HepG2 (cell line): ENCODE measurements at regions not wholly inside any gene's neighbourhood (a gene's known extent, or its start where the extent isn't known, plus 50 kb on each side); places are given as distances from the start of the nearest gene placed in this dataset.
"Not testable (repeated sequence)": the region's sequence is repeated elsewhere in the genome, so short reads cannot be mapped to it uniquely, and the experiment has no call there.

Experiments used
- AHR ChIP-seq: IDR thresholded peaks from 2 replicates; pipeline ENCODE4 v1.6.1; 2018; ENCODE audit warnings: missing genetic modification reagents, missing compliant biosample characterization
- ASH2L ChIP-seq: fragments of 300-600, 200-600 bp; sonication (generic); IDR thresholded peaks from 2 replicates; pipeline ENCODE4 v1.7.0; 2017; ENCODE audit warnings: low read depth, mild to moderate bottlenecking, moderate library complexity, mixed read lengths, low read length; ENCODE audit not compliant: insufficient read length
- BRCA1 ChIP-seq: sonication (generic); formaldehyde crosslinking; IDR thresholded peaks from 2 replicates; pipeline ENCODE4 v1.4.0; 2020; ENCODE audit warnings: missing genetic modification reagents
- CEBPB ChIP-seq: IDR thresholded peaks from 2 replicates; pipeline ENCODE4 v1.6.1; 2011; ENCODE audit warnings: low read depth, low read length, improper control_type of control experiment, borderline replicate concordance
- CTCF ChIP-seq: sonication (generic); formaldehyde crosslinking; IDR thresholded peaks from 2 replicates; pipeline ENCODE4 v1.5.0; 2020; ENCODE audit warnings: mild to moderate bottlenecking, missing genetic modification reagents, moderate library complexity
- FLYWCH1 ChIP-seq: sonication (generic); formaldehyde crosslinking; IDR thresholded peaks from 2 replicates; pipeline ENCODE4 v1.8.1; 2023; ENCODE audit warnings: mild to moderate bottlenecking, missing genetic modification reagents
- HDAC2 ChIP-seq: sonication (generic); formaldehyde crosslinking; IDR thresholded peaks from 2 replicates; pipeline ENCODE4 v1.4.0; 2020; ENCODE audit warnings: missing genetic modification reagents
- JUND ChIP-seq: sonication (generic); formaldehyde crosslinking; IDR thresholded peaks from 2 replicates; pipeline ENCODE4 v1.8.0; 2022; ENCODE audit warnings: mild to moderate bottlenecking, missing genetic modification reagents
- MAX ChIP-seq: IDR thresholded peaks from 2 replicates; pipeline ENCODE4 v1.6.1; 2012; ENCODE audit warnings: inconsistent platforms
- NBN ChIP-seq: fragments of 450-650 bp; conservative IDR thresholded peaks from 2 replicates; pipeline ENCODE4 v1.6.1; 2017
- PPARG ChIP-seq: conservative IDR thresholded peaks from 2 replicates; pipeline ENCODE4 v1.6.1; 2016; ENCODE audit warnings: missing biosample characterization, missing genetic modification reagents
- TAF1 ChIP-seq: sonication (generic); formaldehyde crosslinking; IDR thresholded peaks from 2 replicates; pipeline ENCODE4 v1.4.0; 2020; ENCODE audit warnings: missing genetic modification reagents
- THAP9 ChIP-seq: sonication (generic); formaldehyde crosslinking; IDR thresholded peaks from 2 replicates; pipeline ENCODE4; 2020; ENCODE audit warnings: missing genetic modification reagents, mild to moderate bottlenecking, borderline replicate concordance
- ZNF18 ChIP-seq: sonication (generic); formaldehyde crosslinking; IDR thresholded peaks from 2 replicates; pipeline ENCODE4 v1.8.0; 2022; ENCODE audit warnings: mild to moderate bottlenecking, missing genetic modification reagents; ENCODE audit not compliant: insufficient replicate concordance

GRCh38 chr12:112697441-112697840, 94.1 kb upstream of the RPH3A start:
- not testable (repeated sequence) for TF ChIP-seq JUND; CEBPB; TAF1; BRCA1 (CRISPR knock-in tag); HDAC2 (CRISPR knock-in tag); FLYWCH1 (CRISPR knock-in tag); PPARG; AHR; NBN; THAP9; CTCF (CRISPR knock-in tag); MAX; ASH2L; ZNF18 (CRISPR knock-in tag)
